ENCODE measurements at regions not wholly inside any gene's neighbourhood (a gene's known extent, or its start where the extent isn't known, plus 50 kb on each side); places are given as distances from the start of the nearest gene placed in this dataset.

DNA sequence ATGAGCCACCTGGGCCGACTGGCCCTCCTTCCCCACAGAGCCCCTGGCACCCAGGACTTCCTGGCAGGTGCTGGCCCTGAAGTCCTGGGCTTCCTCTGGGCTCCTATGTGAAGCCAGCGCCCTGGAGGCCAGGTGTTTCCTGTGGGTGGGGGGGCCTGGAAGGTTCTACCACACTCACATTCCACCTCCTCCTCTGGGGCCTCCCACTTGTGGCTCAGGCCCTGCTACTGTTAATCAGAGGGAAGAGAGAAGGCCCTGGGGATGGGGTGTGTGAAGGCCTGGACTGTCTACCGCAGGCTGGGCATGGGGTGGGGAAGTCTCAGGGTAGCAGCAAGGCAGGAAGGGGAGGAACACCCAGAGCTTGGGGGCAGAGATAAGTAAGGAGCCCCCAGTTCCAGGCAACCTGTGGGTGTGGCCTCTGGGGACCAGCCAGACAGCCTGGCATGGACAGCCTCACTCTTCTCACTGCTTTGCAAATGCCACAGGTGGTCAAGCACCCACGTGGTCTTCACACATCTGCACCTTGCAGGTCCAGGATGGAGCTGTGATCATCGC is 111.9 kb upstream of the TNRC6C start:
- TF ChIP-seq GLIS1 (tag by site-specific recombination; IDR thresholded peaks at IDR 0.05) (peak; percentile 16; the same call in 1 of the 2 replicates), SCRT1 (tag by site-specific recombination; IDR thresholded peaks at IDR 0.05; ENCODE audit: borderline replicate concordance) (peak; percentile 62), GLI4 (tag by site-specific recombination; IDR thresholded peaks at IDR 0.05) (no peak), SCRT2 (tag by site-specific recombination; IDR thresholded peaks at IDR 0.05) (peak; percentile 89), ZNF514 (tag by site-specific recombination; IDR thresholded peaks at IDR 0.05) (no peak)
- TF ChIP-seq, protein P1, sequence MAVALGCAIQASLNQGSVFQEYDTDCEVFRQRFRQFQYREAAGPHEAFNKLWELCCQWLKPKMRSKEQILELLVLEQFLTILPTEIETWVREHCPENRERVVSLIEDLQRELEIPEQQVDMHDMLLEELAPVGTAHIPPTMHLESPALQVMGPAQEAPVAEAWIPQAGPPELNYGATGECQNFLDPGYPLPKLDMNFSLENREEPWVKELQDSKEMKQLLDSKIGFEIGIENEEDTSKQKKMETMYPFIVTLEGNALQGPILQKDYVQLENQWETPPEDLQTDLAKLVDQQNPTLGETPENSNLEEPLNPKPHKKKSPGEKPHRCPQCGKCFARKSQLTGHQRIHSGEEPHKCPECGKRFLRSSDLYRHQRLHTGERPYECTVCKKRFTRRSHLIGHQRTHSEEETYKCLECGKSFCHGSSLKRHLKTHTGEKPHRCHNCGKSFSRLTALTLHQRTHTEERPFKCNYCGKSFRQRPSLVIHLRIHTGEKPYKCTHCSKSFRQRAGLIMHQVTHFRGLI (tag by site-specific recombination; IDR thresholded peaks at IDR 0.05): no peak
- Histone ChIP-seq H3K4me3 (ENCODE audit: low read depth, low read length) (no peak overlapping the region), H3K27ac (ENCODE audit: extremely low read depth, low read depth, low read length) (no peak overlapping the region), H3K4me1 (ENCODE audit: control insufficient read depth, insufficient read depth, low read length) (peaks cover 4% of the 10 kb centered on the region; the same call in 1 of the 2 replicates), H3K36me3 (ENCODE audit: control insufficient read depth in 2 of 2, insufficient read depth in 1 of 2, low read length in 2 of 2) (no peaks in the 10 kb centered on the region), H3K9me3 (ENCODE audit: control insufficient read depth, insufficient read depth, low read depth, low read length) (no peaks in the 10 kb centered on the region)
- CTCF ChIA-PET: interaction anchor here (1.2 kb wide), 1 partner anchor 51 kb away, joined by 4 read pairs; no protein-coding TSS in a partner anchor
- POLR2A ChIA-PET: interaction anchor here (2.4 kb wide), 1 partner anchor 112 kb away, joined by 7 read pairs; the partner anchor contains the start of gene TNRC6C

DNA sequence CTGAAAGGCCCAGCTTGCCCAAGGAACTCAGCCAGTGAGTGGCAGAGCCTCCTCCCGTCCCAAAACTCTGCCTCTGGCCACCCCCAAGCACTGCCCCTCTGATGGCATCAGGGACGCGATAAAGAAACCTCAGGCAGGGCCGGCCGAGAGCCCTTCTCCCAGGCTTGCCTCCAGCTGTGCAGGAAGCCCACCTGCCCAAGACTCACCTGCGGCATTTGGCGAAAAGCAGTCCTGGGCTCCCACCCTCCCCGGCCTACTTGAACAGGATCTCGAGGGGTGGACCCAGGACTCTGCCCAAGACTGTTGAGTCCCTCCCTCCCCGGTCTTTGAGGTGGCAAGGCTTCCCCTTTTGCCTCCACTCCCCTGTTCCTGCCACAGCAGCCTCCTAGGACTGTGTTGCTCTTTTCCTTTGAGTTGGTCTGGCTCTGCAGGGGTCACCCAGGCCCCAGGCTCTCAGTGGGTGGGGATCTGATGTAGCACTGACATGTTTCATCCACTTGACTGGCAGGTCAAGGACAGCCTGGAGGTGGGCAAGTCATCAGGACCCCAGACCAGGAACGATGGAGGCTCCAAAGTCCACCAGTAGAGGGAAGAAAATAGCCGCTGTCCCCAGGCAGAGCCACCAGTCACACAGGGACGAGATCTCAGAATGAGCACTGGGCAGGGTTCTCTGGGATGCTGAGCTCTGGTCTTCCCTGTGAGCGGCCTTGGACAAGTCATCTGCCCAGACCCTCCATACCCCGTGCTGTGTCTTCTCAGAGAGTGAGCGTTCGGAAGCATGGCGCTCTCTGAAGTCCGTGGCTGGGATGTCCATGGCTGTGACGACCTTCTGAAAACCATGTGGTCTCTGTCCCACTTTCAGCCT is 111.0 kb upstream of the TNRC6C start:
- CTCF ChIA-PET: no interaction called here
- no peak overlapping the region for H3K27ac ChIP-seq (ENCODE audit: extremely low read depth, low read depth, low read length)
- H3K9me3 ChIP-seq (ENCODE audit: control insufficient read depth, insufficient read depth, low read depth, low read length): no peaks in the 10 kb centered on the region

DNA sequence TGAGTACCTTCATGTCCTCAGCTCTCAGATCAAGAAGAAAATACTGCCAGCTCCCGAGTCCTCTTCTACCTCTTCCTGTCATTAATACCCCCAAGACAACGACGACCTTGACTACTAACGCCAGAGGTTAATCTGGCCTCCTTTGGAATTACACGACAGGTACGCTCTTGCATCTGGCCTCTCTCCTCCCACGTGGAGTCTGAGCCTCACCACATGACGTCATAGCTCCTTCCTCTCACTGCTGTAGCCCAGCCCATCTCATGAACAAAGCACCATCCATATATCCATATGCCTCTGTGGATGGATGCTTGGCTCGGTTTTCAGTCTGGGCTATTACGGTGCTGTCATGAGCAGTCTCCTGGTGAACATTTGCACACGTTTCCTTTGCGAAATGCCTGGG is 110.2 kb upstream of the TNRC6C start:
- POLR2A ChIA-PET: interaction anchor here (2.4 kb wide), 1 partner anchor 110 kb away, joined by 7 read pairs; the partner anchor contains the start of gene TNRC6C
- Histone ChIP-seq H3K4me3 (ENCODE audit: low read depth, low read length) (no peak overlapping the region), H3K27ac (ENCODE audit: extremely low read depth, low read depth, low read length) (no peak overlapping the region), H3K9me3 (ENCODE audit: control insufficient read depth, insufficient read depth, low read depth, low read length) (no peaks in the 10 kb centered on the region), H3K4me1 (ENCODE audit: control insufficient read depth, insufficient read depth, low read length) (peaks cover 4% of the 10 kb centered on the region; the same call in 1 of the 2 replicates), H3K36me3 (ENCODE audit: control insufficient read depth in 2 of 2, insufficient read depth in 1 of 2, low read length in 2 of 2) (no peaks in the 10 kb centered on the region)
- CTCF ChIA-PET: interaction anchor here (1.2 kb wide), 1 partner anchor 305 kb away, joined by 3 read pairs; no protein-coding TSS in a partner anchor
- TF ChIP-seq, protein P2, sequence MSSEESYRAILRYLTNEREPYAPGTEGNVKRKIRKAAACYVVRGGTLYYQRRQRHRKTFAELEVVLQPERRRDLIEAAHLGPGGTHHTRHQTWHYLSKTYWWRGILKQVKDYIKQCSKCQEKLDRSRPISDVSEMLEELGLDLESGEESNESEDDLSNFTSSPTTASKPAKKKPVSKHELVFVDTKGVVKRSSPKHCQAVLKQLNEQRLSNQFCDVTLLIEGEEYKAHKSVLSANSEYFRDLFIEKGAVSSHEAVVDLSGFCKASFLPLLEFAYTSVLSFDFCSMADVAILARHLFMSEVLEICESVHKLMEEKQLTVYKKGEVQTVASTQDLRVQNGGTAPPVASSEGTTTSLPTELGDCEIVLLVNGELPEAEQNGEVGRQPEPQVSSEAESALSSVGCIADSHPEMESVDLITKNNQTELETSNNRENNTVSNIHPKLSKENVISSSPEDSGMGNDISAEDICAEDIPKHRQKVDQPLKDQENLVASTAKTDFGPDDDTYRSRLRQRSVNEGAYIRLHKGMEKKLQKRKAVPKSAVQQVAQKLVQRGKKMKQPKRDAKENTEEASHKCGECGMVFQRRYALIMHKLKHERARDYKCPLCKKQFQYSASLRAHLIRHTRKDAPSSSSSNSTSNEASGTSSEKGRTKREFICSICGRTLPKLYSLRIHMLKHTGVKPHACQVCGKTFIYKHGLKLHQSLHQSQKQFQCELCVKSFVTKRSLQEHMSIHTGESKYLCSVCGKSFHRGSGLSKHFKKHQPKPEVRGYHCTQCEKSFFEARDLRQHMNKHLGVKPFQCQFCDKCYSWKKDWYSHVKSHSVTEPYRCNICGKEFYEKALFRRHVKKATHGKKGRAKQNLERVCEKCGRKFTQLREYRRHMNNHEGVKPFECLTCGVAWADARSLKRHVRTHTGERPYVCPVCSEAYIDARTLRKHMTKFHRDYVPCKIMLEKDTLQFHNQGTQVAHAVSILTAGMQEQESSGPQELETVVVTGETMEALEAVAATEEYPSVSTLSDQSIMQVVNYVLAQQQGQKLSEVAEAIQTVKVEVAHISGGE (tag by site-specific recombination; conservative IDR thresholded peaks at IDR 0.05; ENCODE audit: low read depth): no peak
- TF ChIP-seq YY2 (tag by site-specific recombination; IDR thresholded peaks at IDR 0.05) (no peak), ZNF132 (tag by site-specific recombination; IDR thresholded peaks at IDR 0.05; ENCODE audit: borderline replicate concordance) (no peak), ZNF510 (tag by site-specific recombination; IDR thresholded peaks at IDR 0.05; ENCODE audit: insufficient replicate concordance) (no peak)
- TF ChIP-seq, protein P3, sequence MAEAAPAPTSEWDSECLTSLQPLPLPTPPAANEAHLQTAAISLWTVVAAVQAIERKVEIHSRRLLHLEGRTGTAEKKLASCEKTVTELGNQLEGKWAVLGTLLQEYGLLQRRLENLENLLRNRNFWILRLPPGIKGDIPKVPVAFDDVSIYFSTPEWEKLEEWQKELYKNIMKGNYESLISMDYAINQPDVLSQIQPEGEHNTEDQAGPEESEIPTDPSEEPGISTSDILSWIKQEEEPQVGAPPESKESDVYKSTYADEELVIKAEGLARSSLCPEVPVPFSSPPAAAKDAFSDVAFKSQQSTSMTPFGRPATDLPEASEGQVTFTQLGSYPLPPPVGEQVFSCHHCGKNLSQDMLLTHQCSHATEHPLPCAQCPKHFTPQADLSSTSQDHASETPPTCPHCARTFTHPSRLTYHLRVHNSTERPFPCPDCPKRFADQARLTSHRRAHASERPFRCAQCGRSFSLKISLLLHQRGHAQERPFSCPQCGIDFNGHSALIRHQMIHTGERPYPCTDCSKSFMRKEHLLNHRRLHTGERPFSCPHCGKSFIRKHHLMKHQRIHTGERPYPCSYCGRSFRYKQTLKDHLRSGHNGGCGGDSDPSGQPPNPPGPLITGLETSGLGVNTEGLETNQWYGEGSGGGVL (tag by site-specific recombination; IDR thresholded peaks at IDR 0.05): no peak
- TF ChIP-seq, protein P4, sequence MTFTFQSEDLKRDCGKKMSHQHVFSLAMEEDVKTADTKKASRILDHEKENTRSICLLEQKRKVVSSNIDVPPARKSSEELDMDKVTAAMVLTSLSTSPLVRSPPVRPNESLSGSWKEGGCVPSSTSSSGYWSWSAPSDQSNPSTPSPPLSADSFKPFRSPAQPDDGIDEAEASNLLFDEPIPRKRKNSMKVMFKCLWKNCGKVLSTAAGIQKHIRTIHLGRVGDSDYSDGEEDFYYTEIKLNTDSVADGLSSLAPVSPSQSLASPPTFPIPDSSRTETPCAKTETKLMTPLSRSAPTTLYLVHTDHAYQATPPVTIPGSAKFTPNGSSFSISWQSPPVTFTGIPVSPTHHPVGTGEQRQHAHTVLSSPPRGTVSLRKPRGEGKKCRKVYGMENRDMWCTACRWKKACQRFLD (tag by site-specific recombination; IDR thresholded peaks at IDR 0.05): no peak

More for the DNA sequence above, 111.0 kb upstream of the TNRC6C start:
- peaks cover 4% of the 10 kb centered on the region; the same call in 1 of the 2 replicates for H3K4me1 ChIP-seq (ENCODE audit: control insufficient read depth, insufficient read depth, low read length)
- TF ChIP-seq, protein P5, sequence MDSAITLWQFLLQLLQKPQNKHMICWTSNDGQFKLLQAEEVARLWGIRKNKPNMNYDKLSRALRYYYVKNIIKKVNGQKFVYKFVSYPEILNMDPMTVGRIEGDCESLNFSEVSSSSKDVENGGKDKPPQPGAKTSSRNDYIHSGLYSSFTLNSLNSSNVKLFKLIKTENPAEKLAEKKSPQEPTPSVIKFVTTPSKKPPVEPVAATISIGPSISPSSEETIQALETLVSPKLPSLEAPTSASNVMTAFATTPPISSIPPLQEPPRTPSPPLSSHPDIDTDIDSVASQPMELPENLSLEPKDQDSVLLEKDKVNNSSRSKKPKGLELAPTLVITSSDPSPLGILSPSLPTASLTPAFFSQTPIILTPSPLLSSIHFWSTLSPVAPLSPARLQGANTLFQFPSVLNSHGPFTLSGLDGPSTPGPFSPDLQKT (IDR thresholded peaks at IDR 0.05; ENCODE audit: borderline replicate concordance, low read depth, low read length): no peak
- no peak for TF ChIP-seq ZFHX2 (tag by site-specific recombination; conservative IDR thresholded peaks at IDR 0.05)
- no peak for TF ChIP-seq ZNF530 (tag by site-specific recombination; IDR thresholded peaks at IDR 0.05; ENCODE audit: low read depth)
- no peak for TF ChIP-seq ZNF629 (tag by site-specific recombination; IDR thresholded peaks at IDR 0.05)
- TF ChIP-seq GLIS1 (tag by site-specific recombination; IDR thresholded peaks at IDR 0.05): peak; percentile 82
- 0 out of 2 replicates have a peak, but pooled peaks have one; percentile 3 for TF ChIP-seq SCRT2 (tag by site-specific recombination; IDR thresholded peaks at IDR 0.05)
- TF ChIP-seq, protein P6, sequence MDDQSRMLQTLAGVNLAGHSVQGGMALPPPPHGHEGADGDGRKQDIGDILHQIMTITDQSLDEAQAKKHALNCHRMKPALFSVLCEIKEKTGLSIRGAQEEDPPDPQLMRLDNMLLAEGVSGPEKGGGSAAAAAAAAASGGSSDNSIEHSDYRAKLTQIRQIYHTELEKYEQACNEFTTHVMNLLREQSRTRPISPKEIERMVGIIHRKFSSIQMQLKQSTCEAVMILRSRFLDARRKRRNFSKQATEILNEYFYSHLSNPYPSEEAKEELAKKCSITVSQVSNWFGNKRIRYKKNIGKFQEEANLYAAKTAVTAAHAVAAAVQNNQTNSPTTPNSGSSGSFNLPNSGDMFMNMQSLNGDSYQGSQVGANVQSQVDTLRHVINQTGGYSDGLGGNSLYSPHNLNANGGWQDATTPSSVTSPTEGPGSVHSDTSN (CRISPR knock-in tag; IDR thresholded peaks at IDR 0.05): no peak
- TF ChIP-seq ZNF19 (tag by site-specific recombination; IDR thresholded peaks at IDR 0.05; ENCODE audit: low read depth): no peak
- no peaks in the 10 kb centered on the region for H3K36me3 ChIP-seq (ENCODE audit: control insufficient read depth in 2 of 2, insufficient read depth in 1 of 2, low read length in 2 of 2)
- no peak overlapping the region for H3K4me3 ChIP-seq (ENCODE audit: low read depth, low read length)
- POLR2A ChIA-PET: interaction anchor here (2.4 kb wide), 1 partner anchor 111 kb away, joined by 7 read pairs; the partner anchor contains the start of gene TNRC6C
